Activated naive CD4-positive, alpha-beta T cell (primary cell): ENCODE measurements at regions not wholly inside any gene's neighbourhood (a gene's known extent, or its start where the extent isn't known, plus 50 kb on each side); places are given as distances from the start of the nearest gene placed in this dataset.

Experiments
- DNase-seq, 4 experiments: peaks; one replicate each; lab custom pipeline; 2025; lab: John Stamatoyannopoulos, UW

- no peak for DNase-seq
Observed at GRCh38 chr4:18961879-18962278, 940.3 kb upstream of the LCORL start.

- DNase-seq: no peak
Observed at GRCh38 chr4:18961266-18961665, 939.7 kb upstream of the LCORL start.

GRCh38 chr4:18957716-18958115 is 936.2 kb upstream of the LCORL start:
- no peak for DNase-seq

- DNase-seq: no peak
Observed at GRCh38 chr4:18954538-18954937, 933.0 kb upstream of the LCORL start.

- no peak for DNase-seq
Observed at GRCh38 chr4:18953613-18954012, 932.1 kb upstream of the LCORL start.

GRCh38 chr4:18945464-18945863 is 923.9 kb upstream of the LCORL start:
- no peak for DNase-seq

GRCh38 chr4:18942874-18943273 is 921.3 kb upstream of the LCORL start:
- DNase-seq: no peak

- no peak for DNase-seq
Observed at GRCh38 chr4:18938343-18939099, 917.0 kb upstream of the LCORL start.

GRCh38 chr4:18937746-18938145 is 916.2 kb upstream of the LCORL start:
- DNase-seq: no peak

GRCh38 chr4:18937080-18937479 is 915.5 kb upstream of the LCORL start:
- no peak for DNase-seq

- DNase-seq: no peak
Observed at GRCh38 chr4:18935659-18936345, 914.2 kb upstream of the LCORL start.

GRCh38 chr4:18934197-18934596 is 912.6 kb upstream of the LCORL start:
- DNase-seq: no peak

GRCh38 chr4:18932730-18933339 is 911.3 kb upstream of the LCORL start:
- no peak for DNase-seq

- DNase-seq: no peak
Observed at GRCh38 chr4:18931643-18932377, 910.3 kb upstream of the LCORL start.

- DNase-seq: no peak
Observed at GRCh38 chr4:18930487-18930886, 908.9 kb upstream of the LCORL start.

- DNase-seq: no peak
Observed at GRCh38 chr4:18923496-18924161, 902.1 kb upstream of the LCORL start.

GRCh38 chr4:18917689-18918088 is 896.1 kb upstream of the LCORL start:
- no peak for DNase-seq

- DNase-seq: no peak
Observed at GRCh38 chr4:18914182-18914581, 892.6 kb upstream of the LCORL start.

GRCh38 chr4:18894928-18895327 is 873.4 kb upstream of the LCORL start:
- no peak for DNase-seq

- no peak for DNase-seq
Observed at GRCh38 chr4:18882468-18882867, 860.9 kb upstream of the LCORL start.

- no peak for DNase-seq
Observed at GRCh38 chr4:18881556-18881955, 860.0 kb upstream of the LCORL start.

GRCh38 chr4:18880871-18881270 is 859.3 kb upstream of the LCORL start:
- DNase-seq: no peak
